GM18507 (cell line): ENCODE measurements at regions not wholly inside any gene's neighbourhood (a gene's known extent, or its start where the extent isn't known, plus 50 kb on each side); places are given as distances from the start of the nearest gene placed in this dataset.
A peak's percentile ranks its signal among the peaks of the same experiment; 100 is the strongest.
"Not testable (repeated sequence)": the region's sequence is repeated elsewhere in the genome, so short reads cannot be mapped to it uniquely, and the experiment has no call there.

ENCODE experiments used
- DNase-seq: peaks from one replicate; pipeline ENCODE4 v3.0.0; 2011; ENCODE audit warnings: low read depth; ENCODE audit not compliant: insufficient read length; ENCODE audit errors: extremely low spot score
- FAIRE-seq: peaks from 2 replicates; lab custom pipeline; 2011; peaks lifted over from hg19 to GRCh38; lab: Jason Lieb, UNC

- FAIRE-seq = no peak
- DNase-seq = no peak
Measured at GRCh38 chr10:44715136-44715535, 196.0 kb upstream of the TMEM72 start.

- no peak for DNase-seq
- FAIRE-seq = no peak
Measured at GRCh38 chr10:44716470-44717015, 194.6 kb upstream of the TMEM72 start.

- FAIRE-seq (peak; percentile 38), DNase-seq (no peak)
Measured at GRCh38 chr10:44723082-44723481, 188.1 kb upstream of the TMEM72 start.

- DNase-seq (no peak), FAIRE-seq (no peak)
Measured at GRCh38 chr10:44723619-44724325, 187.4 kb upstream of the TMEM72 start.

- peak; percentile 52 for FAIRE-seq
Measured at GRCh38 chr10:44724415-44725174, 186.5 kb upstream of the TMEM72 start.

GRCh38 chr10:44725404-44725803 is 185.7 kb upstream of the TMEM72 start:
- FAIRE-seq (peak; percentile 77), DNase-seq (peak; percentile 7)

More at GRCh38 chr10:44724415-44725174, 186.5 kb upstream of the TMEM72 start:
- no peak for DNase-seq

GRCh38 chr10:44731283-44731682 is 179.9 kb upstream of the TMEM72 start:
- DNase-seq (no peak), FAIRE-seq (no peak)

- FAIRE-seq = no peak
- DNase-seq = no peak
Measured at GRCh38 chr10:44733501-44734488, 177.3 kb upstream of the TMEM72 start.

- DNase-seq (no peak), FAIRE-seq (peak; percentile 35)
Measured at GRCh38 chr10:44742248-44742647, 168.9 kb upstream of the TMEM72 start.

GRCh38 chr10:44743535-44743934 is 167.6 kb upstream of the TMEM72 start:
- DNase-seq (no peak), FAIRE-seq (no peak)

GRCh38 chr10:44745920-44746319 is 165.2 kb upstream of the TMEM72 start:
- no peak for DNase-seq
- no peak for FAIRE-seq

GRCh38 chr10:44747593-44748172 is 163.5 kb upstream of the TMEM72 start:
- DNase-seq = no peak
- no peak for FAIRE-seq

GRCh38 chr10:44749151-44749550 is 162.0 kb upstream of the TMEM72 start:
- FAIRE-seq = no peak
- no peak for DNase-seq

GRCh38 chr10:44752451-44753441 is 158.4 kb upstream of the TMEM72 start:
- DNase-seq = no peak
- no peak for FAIRE-seq

GRCh38 chr10:44754355-44754754 is 156.8 kb upstream of the TMEM72 start:
- DNase-seq, FAIRE-seq: not testable (repeated sequence)

- FAIRE-seq (no peak), DNase-seq (no peak)
Measured at GRCh38 chr10:44755481-44755880, 155.7 kb upstream of the TMEM72 start.

- DNase-seq = no peak
- no peak for FAIRE-seq
Measured at GRCh38 chr10:44756216-44756615, 154.9 kb upstream of the TMEM72 start.

GRCh38 chr10:44757551-44758205 is 153.5 kb upstream of the TMEM72 start:
- DNase-seq (no peak), FAIRE-seq (no peak)
